DMS 273 treated with DMSO at 0.1 percent for 48 hours (cell line): ENCODE measurements at regions not wholly inside any gene's neighbourhood (a gene's known extent, or its start where the extent isn't known, plus 50 kb on each side); places are given as distances from the start of the nearest gene placed in this dataset.

Source experiments
- DNase-seq: peaks from one replicate; lab custom pipeline; 2025; lab: John Stamatoyannopoulos, UW

- DNase-seq, result no peak
Measured at GRCh38 chr2:120675460-120676130, 60.1 kb upstream of the GLI2 start.

GRCh38 chr2:120677221-120677620 lies 58.4 kb upstream of the GLI2 start:
- DNase-seq, result no peak

- DNase-seq, result no peak
Measured at GRCh38 chr2:120677696-120678247, 57.9 kb upstream of the GLI2 start.

- DNase-seq, result no peak
Measured at GRCh38 chr2:120678251-120678650, 57.4 kb upstream of the GLI2 start.

GRCh38 chr2:120678926-120679325 lies 56.7 kb upstream of the GLI2 start:
- no peak for DNase-seq

- DNase-seq, result no peak
Measured at GRCh38 chr2:120679526-120679925, 56.1 kb upstream of the GLI2 start.

- peak; percentile 19 for DNase-seq
Measured at GRCh38 chr2:120680136-120680761, 55.4 kb upstream of the GLI2 start.

GRCh38 chr2:120681181-120681580 lies 54.5 kb upstream of the GLI2 start:
- DNase-seq, result no peak

GRCh38 chr2:120681696-120682288 lies 53.9 kb upstream of the GLI2 start:
- no peak for DNase-seq

- DNase-seq, result no peak
Measured at GRCh38 chr2:120682654-120683053, 53.0 kb upstream of the GLI2 start.

- DNase-seq, result no peak
Measured at GRCh38 chr2:120683081-120683480, 52.6 kb upstream of the GLI2 start.

- no peak for DNase-seq
Measured at GRCh38 chr2:120683701-120684100, 52.0 kb upstream of the GLI2 start.

GRCh38 chr2:120684289-120685065 lies 51.2 kb upstream of the GLI2 start:
- DNase-seq, result no peak

GRCh38 chr2:120685066-120685973 lies 50.3 kb upstream of the GLI2 start:
- DNase-seq, result no peak
